SKM-1 treated with dmso at 0.1 percent for 144 hours (cell line): ENCODE measurements at regions not wholly inside any gene's neighbourhood (a gene's known extent, or its start where the extent isn't known, plus 50 kb on each side); places are given as distances from the start of the nearest gene placed in this dataset.

ENCODE experiments used
- DNase-seq: peaks from one replicate; lab custom pipeline; 2025; ENCODE audit not compliant: unreplicated experiment; lab: John Stamatoyannopoulos, UW

GRCh38 chr1:83813576-83813975 lies 185.4 kb downstream of the TTLL7 start:
- DNase-seq: no peak

DNA sequence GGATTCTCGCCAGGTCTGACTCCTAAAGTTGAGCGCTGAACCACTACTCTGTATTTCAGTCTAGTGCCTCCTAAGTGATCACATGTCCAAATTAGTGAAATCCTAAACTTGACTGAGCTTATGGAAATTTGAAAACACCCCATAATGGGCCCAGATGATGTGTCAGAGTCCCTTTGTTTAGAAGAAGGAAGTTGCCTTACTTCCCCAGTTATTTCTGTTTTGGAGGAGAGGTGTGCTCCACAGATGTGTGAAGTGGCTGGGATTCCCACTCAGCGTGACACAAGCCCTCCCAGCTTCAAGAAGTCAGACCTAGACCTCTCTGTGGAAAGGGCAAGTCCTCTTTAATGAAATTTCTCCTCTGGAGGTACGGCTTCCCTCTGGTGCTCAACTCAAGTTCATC lies 188.8 kb downstream of the TTLL7 start:
- DNase-seq: no peak

- no peak for DNase-seq
Measured at GRCh38 chr1:83808536-83808935, 190.4 kb downstream of the TTLL7 start.

- DNase-seq: no peak
Measured at GRCh38 chr1:83807821-83808220, 191.1 kb downstream of the TTLL7 start.

DNA sequence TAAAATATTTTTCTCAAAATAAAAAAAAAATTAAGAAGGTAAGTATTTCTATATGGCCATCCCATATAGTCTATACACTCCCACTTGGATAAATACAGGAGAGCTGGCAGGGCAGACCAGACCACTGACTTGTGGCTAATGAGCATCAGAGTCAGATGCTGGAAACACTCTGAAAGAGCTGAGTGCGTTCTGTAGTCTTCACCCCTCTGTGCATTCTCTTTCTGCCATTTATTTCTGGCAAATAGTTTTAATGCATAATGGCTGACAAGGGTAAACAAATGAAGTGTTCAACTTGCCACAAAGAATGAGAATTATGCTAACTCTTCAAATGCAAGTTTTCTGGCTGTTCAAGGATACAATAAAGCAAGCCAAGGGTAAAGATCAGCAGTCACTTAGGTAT lies 191.7 kb downstream of the TTLL7 start:
- no peak for DNase-seq

DNA sequence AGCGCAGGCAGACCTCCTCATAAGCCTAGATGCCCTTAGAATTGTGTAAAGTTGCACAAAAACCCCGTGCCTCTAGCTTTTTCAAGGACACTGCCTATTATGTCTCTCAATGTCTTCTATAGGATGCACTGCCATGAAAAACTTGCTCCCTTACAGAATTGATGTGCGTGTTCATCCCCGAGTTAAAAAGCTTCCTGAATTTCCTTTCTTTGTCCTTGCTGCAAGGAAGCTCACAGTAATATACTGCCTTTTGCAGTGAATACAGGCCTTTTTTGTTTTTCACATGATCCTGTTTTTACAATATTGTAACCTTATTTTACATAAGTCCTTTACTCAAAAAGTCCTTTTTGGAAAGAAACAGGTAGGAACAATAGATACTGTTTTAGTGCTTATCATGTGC lies 193.0 kb downstream of the TTLL7 start:
- DNase-seq: no peak

- DNase-seq: no peak
Measured at GRCh38 chr1:83802460-83803152, 196.3 kb downstream of the TTLL7 start.

- no peak for DNase-seq
Measured at GRCh38 chr1:83802023-83802422, 196.9 kb downstream of the TTLL7 start.

GRCh38 chr1:83800066-83800465 lies 198.9 kb downstream of the TTLL7 start:
- DNase-seq: no peak

GRCh38 chr1:83799594-83799993 lies 199.3 kb downstream of the TTLL7 start:
- no peak for DNase-seq

GRCh38 chr1:83798965-83799364 lies 200.0 kb downstream of the TTLL7 start:
- DNase-seq: no peak

- no peak for DNase-seq
Measured at GRCh38 chr1:83796409-83796808, 202.5 kb downstream of the TTLL7 start.

GRCh38 chr1:83794384-83794783 lies 204.5 kb downstream of the TTLL7 start:
- DNase-seq: no peak

DNA sequence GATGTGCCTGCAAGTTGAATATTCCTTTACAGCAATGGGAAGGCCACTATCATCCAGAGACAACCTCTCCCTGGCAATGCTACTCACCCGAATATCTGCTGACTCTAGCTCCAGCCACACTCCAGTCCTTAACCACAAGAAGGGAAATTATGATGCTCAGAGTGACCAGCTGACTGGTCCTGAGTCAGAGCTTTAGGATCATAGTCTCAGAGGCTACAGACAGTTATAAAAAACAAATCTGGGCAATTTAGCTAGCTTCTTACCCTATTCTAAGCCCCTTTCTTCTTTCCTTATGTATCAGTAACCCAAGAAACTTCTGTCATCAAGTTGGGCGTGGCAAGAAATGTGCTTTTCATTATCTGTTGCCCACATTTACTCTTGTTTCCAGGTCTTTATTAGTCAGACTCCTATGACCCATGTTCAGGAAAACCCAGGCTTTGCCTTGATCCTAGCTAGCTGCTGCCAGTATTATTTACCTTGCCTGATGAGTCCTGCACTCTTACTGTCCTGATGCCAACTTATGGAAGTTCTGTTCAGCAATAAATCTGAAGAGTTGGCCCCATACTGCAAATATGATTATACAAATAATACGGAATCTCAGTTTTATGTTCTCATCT lies 207.0 kb downstream of the TTLL7 start:
- DNase-seq: no peak

DNA sequence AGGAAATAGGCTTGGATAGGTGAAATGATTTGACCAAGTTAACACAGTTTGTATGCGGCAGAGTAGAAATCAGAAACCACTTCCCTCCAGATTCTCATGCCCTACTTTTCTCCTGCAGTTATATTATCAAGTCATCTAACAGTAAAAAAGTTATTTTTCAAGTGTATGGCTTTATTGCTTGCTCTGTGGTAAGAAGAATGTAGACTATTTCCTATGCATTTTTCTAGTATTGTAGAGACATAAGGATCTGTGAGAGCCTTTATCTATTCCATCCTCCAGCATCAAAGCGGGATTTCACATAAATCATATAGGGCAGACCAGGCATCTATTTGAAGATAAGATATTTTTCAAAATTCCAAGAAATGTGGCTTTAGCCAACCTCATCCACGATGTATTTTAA lies 208.5 kb downstream of the TTLL7 start:
- DNase-seq: no peak

DNA sequence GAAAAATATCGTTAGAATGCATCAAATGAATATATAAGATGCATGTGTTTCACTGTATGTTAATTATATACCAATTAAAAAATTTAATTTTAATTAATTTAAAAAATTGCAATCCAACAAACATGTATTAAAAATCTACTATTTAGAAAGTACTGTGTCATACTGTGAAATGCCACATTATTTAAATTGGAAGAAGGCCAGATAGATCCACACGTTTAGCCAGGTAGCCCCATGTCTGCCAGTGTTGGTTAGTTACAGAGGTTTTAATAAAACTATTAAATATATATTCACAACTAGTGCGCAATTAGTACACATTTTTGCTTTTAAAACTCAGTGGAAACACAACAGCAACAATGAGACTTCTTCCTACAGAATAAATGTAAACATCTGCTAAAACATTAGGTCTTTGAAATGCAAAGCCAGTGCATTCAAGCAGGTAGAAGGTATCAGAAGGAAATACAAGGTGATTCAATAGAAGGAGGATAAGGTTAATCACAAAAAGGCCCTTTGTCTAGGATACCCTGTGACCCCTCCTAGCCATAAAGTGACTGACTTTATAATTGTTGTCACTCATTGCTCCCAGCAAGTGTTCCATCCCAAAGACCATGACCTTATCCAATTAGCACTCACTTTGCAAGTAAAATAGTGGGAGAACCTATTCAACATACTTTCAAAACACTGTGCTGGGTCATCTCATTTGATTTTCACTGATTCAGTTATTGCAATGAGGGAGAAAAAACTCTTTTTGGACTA lies 211.5 kb downstream of the TTLL7 start:
- no peak for DNase-seq

DNA sequence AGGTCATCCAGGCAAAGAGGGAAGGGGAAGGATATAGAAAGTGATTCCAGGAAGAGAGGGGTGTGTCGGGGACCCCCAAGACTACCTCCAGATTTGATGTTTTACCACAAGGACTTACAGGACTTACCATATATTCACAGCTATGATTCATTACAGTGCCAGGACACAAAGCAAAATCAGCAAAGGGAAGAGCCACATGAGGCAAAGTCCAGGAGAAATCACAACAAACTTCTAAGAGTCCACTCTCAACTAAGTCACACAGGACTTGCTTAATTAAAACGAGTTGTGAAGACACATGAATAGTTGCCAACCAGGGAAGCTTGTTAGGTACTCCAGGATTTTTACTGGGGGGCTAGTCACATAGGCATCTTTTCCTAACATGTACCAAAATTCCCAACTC lies 217.3 kb downstream of the TTLL7 start:
- DNase-seq: no peak

DNA sequence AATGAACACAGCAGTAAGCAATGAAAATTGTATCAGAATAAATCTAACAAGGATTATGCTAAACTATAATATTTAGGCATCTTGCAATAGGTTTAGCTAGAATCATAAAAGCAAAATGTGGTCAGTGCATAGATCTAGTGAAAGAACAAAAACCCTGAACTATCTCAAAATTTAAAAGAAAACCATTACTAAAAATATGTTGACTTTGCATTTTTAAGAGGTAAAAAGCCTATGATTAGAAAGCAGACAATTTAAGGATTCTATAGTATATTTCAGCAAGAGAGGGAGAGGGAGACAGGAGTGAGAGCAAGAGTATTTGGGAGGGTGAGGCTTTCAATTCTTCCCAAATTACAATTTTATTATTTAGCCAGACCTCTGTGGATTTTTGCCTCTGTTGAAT lies 219.4 kb downstream of the TTLL7 start:
- DNase-seq: no peak

DNA sequence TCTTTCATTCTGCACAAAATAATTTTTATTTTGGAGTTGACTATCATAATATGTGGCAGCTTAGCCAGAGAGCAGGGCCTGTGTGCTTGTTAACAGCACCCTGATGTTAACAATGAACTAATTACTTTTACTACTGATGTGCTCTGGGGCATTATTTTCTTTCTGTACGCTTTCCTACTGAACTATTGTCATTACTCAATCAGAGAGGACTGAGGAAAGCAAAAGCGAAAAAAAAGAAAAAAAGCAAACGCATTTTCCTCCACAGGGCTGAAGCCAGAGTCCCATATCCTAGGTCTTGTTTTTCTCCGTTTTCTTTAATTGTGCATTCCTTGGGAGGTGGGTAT lies 221.2 kb downstream of the TTLL7 start:
- DNase-seq: no peak

DNA sequence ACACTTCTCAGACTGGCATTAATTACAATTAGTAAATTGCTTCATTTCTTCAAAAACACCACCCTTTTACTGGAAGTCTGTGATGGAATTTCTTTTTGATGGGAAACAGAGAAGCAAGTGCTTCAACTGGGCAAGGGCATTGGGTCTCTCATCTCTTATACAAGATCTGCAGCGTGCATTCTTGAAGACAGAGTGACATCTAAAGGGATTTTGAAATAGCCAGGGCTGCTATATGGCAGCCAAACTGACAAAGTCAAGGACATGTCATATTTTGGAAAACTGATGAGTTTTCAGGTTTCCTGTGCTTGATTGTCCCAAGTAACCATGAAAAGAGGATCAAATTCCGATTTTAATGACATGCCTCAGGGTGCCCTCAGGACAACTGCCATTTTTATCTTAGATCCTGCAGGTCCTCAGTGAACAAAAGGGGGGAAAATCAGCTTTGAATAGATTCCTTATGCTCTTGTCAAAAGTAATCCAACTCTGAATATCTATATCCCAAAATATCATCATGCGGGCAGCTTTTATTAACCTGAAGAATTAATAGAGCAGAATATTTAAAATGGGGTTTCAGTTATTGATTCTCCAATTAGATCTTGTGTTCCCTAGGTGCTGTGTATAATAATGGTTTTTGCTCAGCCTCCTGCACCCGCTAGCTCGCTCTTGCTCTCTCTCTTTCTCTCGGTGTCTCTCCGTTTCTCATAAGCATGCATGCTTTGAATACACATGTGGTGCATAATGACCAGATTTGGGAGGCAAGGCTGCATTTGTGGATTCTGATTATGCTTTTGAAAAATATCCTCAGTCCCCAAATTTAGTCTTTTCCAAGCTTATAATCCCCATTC lies 221.8 kb downstream of the TTLL7 start:
- no peak for DNase-seq

GRCh38 chr1:83775977-83776603 lies 222.8 kb downstream of the TTLL7 start:
- no peak for DNase-seq
